Hepatocyte (in vitro differentiated cells): ENCODE measurements at regions not wholly inside any gene's neighbourhood (a gene's known extent, or its start where the extent isn't known, plus 50 kb on each side); places are given as distances from the start of the nearest gene placed in this dataset.
"Not testable (repeated sequence)": the region's sequence is repeated elsewhere in the genome, so short reads cannot be mapped to it uniquely, and the experiment has no call there.

Experiments used
- DNase-seq: peaks from one replicate; pipeline ENCODE4 v3.0.0-alpha.2; 2016; ENCODE audit warnings: low spot score
- H2AFZ ChIP-seq: fragments of 200-600 bp; sonication (generic); 2 replicates; pipeline ENCODE4 v1.6.0; 2016; ENCODE audit warnings: antibody characterized with exemption, mild to moderate bottlenecking
- H3K27ac ChIP-seq: fragments of 200-600 bp; sonication (generic); 2 replicates; pipeline ENCODE4 v1.5.1; 2016; ENCODE audit warnings: mild to moderate bottlenecking
- H3K27me3 ChIP-seq: fragments of 200-600 bp; sonication (generic); 2 replicates; pipeline ENCODE4 v1.6.1; 2016
- H3K36me3 ChIP-seq: fragments of 200-600 bp; sonication (generic); replicated peaks from 2 replicates; pipeline ENCODE4 v1.5.1; 2016; ENCODE audit warnings: low read depth; ENCODE audit not compliant: insufficient read depth
- H3K4me1 ChIP-seq: fragments of 200-600 bp; sonication (generic); 2 replicates; pipeline ENCODE4 v1.5.1; 2016; ENCODE audit warnings: mild to moderate bottlenecking, moderate library complexity; ENCODE audit not compliant: insufficient read depth
- H3K4me2 ChIP-seq: fragments of 200-600 bp; sonication (generic); 2 replicates; pipeline ENCODE4 v1.6.0; 2016
- H3K4me3 ChIP-seq: fragments of 200-600 bp; sonication (generic); 2 replicates; pipeline ENCODE4 v1.5.1; 2016; ENCODE audit warnings: mild to moderate bottlenecking
- H3K79me2 ChIP-seq: fragments of 200-600 bp; sonication (generic); 2 replicates; pipeline ENCODE4 v1.6.0; 2017; ENCODE audit warnings: mild to moderate bottlenecking
- H3K9me2 ChIP-seq: fragments of 200-600 bp; sonication (generic); replicated peaks from 2 replicates; pipeline ENCODE4 v1.6.0; 2017; ENCODE audit warnings: mild to moderate bottlenecking; ENCODE audit not compliant: insufficient read depth
- H3K9me3 ChIP-seq: fragments of 200-600 bp; sonication (generic); 2 replicates; pipeline ENCODE4 v1.5.1; 2016; ENCODE audit warnings: low read depth, mild to moderate bottlenecking
- H4K20me1 ChIP-seq: fragments of 200-600 bp; sonication (generic); 2 replicates; pipeline ENCODE4 v1.6.0; 2016; ENCODE audit warnings: mild to moderate bottlenecking; ENCODE audit not compliant: insufficient read depth, poor library complexity, severe bottlenecking
- CTCF ChIP-seq: fragments of 200-600 bp; sonication (generic); IDR thresholded peaks from 2 replicates; pipeline ENCODE4 v1.5.1; 2016; ENCODE audit warnings: antibody characterized with exemption, mild to moderate bottlenecking; ENCODE audit not compliant: poor library complexity
- EZH2 ChIP-seq: fragments of 200-600 bp; sonication (generic); IDR thresholded peaks from 2 replicates; pipeline ENCODE4 v1.6.1; 2016; ENCODE audit warnings: antibody characterized with exemption, mild to moderate bottlenecking, borderline replicate concordance
- EZH2phosphoT487 ChIP-seq: fragments of 200-600 bp; sonication (generic); IDR thresholded peaks from one replicate; pipeline ENCODE4 v1.6.1; 2018; ENCODE audit warnings: antibody characterized with exemption, mild to moderate bottlenecking, low read depth, moderate library complexity; ENCODE audit not compliant: unreplicated experiment, severe bottlenecking
- WGBS: methylation state at CpG from one replicate; pipeline ENCODE4 v1.1.6; 2016; ENCODE audit warnings: low lambda C conversion rate; ENCODE audit errors: missing lambda C conversion rate; 5-methylcytosine and 5-hydroxymethylcytosine counted together

DNA sequence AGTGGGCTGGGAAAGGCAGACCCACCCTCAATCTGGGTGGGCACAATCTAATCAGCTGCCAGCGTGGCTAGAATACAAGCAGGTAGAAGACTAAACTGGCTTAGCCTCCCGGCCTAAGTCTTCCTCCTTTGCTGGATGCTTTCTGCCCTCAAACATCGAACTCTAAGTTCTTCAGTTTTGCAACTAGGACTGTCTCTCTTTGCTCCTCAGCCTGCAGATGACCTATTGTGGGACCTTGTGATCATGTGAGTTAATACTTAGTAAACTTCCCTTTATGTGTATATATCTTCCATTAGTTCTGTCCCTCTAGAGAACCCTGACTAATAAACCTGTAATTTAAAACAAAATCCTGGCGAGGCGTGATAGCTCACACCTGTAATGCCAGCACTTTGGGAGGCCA lies 51.8 kb upstream of the SLC39A8 start:
- not testable (repeated sequence) for H3K9me3 ChIP-seq, H2AFZ ChIP-seq, H3K36me3 ChIP-seq, H3K9me2 ChIP-seq, H3K27me3 ChIP-seq, H3K4me3 ChIP-seq, H3K4me1 ChIP-seq, H4K20me1 ChIP-seq, H3K79me2 ChIP-seq, DNase-seq, H3K27ac ChIP-seq, H3K4me2 ChIP-seq
- 94% methylated on average over 5 of the region's 5 CpGs for WGBS

DNA sequence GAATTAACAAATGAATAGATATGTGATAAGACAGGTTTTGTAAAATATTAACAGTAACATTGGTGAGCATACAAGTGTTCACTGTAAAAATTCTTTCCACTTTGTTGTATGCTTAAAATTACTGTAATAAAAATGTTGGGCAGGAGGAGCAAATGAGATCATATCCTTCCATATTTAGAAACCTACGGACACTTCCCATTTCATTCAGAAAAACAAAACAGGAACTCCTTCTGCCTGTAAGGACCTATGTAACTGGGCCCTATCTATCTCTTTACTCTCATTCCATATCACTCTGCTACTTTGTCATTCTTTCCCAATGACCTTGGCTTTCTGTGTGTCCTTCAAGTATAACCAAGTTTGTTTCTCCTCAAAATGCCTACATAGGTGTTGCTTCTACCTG lies 53.7 kb upstream of the SLC39A8 start:
- Histone ChIP-seq H3K79me2 (no peaks in the 10 kb centered on the region), H3K4me1 (no peaks in the 10 kb centered on the region), H3K27me3 (no peaks in the 10 kb centered on the region), H3K9me3 (no peaks in the 10 kb centered on the region), H3K36me3 (no peaks in the 10 kb centered on the region), H3K27ac (no peak overlapping the region), H3K4me3 (no peak overlapping the region), H4K20me1 (no peaks in the 10 kb centered on the region), H3K4me2 (no peak overlapping the region), H2AFZ (no peak overlapping the region), H3K9me2 (no peaks in the 10 kb centered on the region)
- no peak for DNase-seq
- TF ChIP-seq EZH2phosphoT487 (no peak), EZH2 (no peak), CTCF (no peak)
- 73% methylated on average over 1 of the region's 1 CpG for WGBS

DNA sequence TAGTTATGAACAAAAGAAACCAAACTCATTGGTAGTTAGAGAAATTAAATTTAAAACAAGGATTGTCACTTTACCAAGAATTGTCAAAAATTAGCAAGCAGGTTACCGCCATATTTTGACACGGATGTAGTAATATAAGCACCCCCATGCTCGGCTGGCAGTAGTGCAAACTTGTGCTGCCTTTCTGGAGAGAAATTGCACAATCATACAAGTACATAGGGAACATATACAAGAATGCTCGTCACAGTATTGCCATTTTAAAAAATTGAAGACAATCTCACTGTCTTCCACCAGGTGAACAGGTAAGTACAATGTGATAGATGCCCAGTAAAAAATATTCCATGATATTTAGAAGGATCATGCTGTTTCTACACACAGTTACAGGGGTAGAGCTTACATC lies 55.6 kb upstream of the SLC39A8 start:
- Histone ChIP-seq H3K4me2 (no peak overlapping the region), H3K27me3 (no peaks in the 10 kb centered on the region), H3K9me2 (no peaks in the 10 kb centered on the region), H3K27ac (no peak overlapping the region), H3K79me2 (no peaks in the 10 kb centered on the region), H4K20me1 (no peaks in the 10 kb centered on the region), H3K4me1 (no peaks in the 10 kb centered on the region), H3K4me3 (no peak overlapping the region), H3K36me3 (no peaks in the 10 kb centered on the region), H3K9me3 (no peaks in the 10 kb centered on the region), H2AFZ (no peak overlapping the region)
- TF ChIP-seq CTCF (no peak), EZH2 (no peak), EZH2phosphoT487 (no peak)
- 95% methylated on average over 4 of the region's 4 CpGs for WGBS
- DNase-seq, result no peak

DNA sequence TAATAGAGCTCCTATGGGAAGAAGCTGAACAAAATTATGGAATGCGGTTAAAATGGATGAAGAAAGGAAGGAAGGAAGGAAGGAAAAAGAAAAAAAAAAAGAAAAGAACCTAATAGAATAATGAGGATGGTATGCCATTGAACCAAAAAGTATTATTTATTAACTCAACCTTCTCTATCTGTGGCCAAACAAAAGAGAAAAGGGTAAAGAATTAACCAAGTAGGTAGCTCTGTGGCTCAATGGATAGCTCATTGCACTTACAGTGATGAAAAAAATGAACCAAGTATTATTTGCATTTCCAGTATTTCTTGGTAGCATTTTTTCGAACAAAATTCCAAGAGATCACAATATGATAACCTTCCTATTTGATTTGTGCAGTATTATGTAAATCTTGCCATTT lies 56.9 kb upstream of the SLC39A8 start:
- WGBS, result 87% methylated on average over 2 of the region's 2 CpGs
- no peaks in the 10 kb centered on the region for H3K9me2 ChIP-seq
- H3K27ac ChIP-seq, result no peak overlapping the region
- no peak overlapping the region for H2AFZ ChIP-seq
- H3K36me3 ChIP-seq, result no peaks in the 10 kb centered on the region
- no peaks in the 10 kb centered on the region for H3K9me3 ChIP-seq
- H4K20me1 ChIP-seq, result no peaks in the 10 kb centered on the region
- TF ChIP-seq CTCF (no peak), EZH2 (no peak), EZH2phosphoT487 (no peak)
- no peaks in the 10 kb centered on the region for H3K79me2 ChIP-seq
- H3K4me2 ChIP-seq, result no peak overlapping the region
- DNase-seq, result no peak
- H3K4me3 ChIP-seq, result no peak overlapping the region
- H3K4me1 ChIP-seq, result no peaks in the 10 kb centered on the region
- no peaks in the 10 kb centered on the region for H3K27me3 ChIP-seq
